Left cardiac atrium (tissue), 4 donors: ENCODE measurements at regions not wholly inside any gene's neighbourhood (a gene's known extent, or its start where the extent isn't known, plus 50 kb on each side); places are given as distances from the start of the nearest gene placed in this dataset.

Experiments used
- ATAC-seq, 2 donors: fragments of 200-7000 bp; cut with Tn5 transposase; one replicate each; pipeline ENCODE4 v1.9.1; 2020; ENCODE audit warnings: mild to moderate bottlenecking in 2 of 2, moderate library complexity in 2 of 2
- DNase-seq: peaks from one replicate; pipeline ENCODE4 v3.0.0-alpha.2; 2020
- intact Hi-C, 2 donors: fragments of 100-400 bp; cut with DNase I; formaldehyde crosslinking; loops; one replicate each; pipeline versions ENCODE4 v1.14.1 to v1.15.1; 2022 to 2023
- donor health status: DM: no; HTN: yes; CAD: no.
- donor health status: DM: no; HTN: yes; CAD: no; lungs with severe emphysema.
- donor health status: DM: yes; HTN: yes; CAD: no.
- donor health status: Dilated cardiomyopathy.

DNA sequence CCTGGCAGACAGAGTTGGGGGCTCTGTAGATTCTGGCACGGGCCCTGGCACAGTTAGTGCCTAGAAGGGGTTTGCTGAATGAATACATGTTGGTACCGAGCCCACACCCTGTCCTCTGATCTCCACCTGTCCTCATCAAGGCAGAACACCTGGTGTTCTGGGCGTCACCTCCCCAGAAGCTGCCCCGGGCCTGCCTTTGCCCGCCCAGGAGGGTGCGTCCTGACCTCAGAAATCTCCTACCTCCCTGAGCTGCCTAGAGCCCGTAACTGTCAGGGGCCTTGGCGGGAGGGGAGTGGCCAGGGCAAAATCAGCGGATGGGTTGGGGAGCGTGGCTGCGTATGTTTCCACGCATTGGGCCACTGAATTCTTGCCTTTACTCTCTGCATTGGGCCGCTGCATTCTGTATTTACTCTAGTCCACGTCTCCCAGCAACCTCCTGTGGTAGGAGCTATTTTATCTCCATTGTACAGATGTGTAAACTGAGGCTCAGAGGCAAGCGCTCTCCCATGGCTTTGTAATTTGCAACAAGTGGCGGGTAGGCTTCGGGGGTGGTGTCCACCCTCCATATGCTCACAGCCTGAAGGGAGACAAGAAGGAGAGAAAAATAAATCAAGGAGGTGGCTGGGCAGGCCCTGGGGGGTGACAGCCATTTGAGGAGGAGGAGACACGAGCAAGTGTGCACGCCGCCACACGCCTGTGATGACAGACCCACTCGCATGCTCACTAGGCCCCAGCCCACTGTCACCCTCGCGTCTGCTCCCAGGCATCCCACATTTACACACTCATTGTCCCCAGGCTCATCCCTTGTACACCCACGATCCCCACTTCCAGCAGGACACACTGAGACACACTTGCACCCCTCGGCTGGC is 95.7 kb upstream of the WNT4 start:
- ATAC-seq (no peak), DNase-seq (no peak)
- intact Hi-C loops, result no loop called here

DNA sequence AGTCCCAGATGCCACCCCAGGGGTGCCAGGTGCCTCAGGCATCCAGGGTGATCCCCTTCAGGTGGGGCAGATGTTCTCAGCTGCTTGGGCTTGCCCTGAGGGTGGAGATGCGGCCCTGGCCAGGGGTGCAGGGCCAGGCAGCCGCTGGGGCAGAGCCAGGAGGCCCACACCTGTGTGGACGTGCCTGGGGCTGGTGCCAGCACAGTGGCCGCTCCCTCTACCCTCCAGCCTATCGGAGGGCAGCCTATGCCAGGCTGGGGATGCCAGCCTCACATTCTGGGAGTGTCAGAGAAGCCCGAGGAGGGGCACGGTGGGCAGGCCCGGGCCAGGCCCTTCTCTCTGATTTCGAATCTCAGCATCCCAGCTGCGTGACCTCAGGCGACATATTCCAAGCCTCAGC is 96.5 kb upstream of the WNT4 start:
- DNase-seq (no peak), ATAC-seq (no peak)
- intact Hi-C loops, result no loop called here

- intact Hi-C loops, result no loop called here
- DNase-seq (no peak), ATAC-seq (no peak)
Observed at GRCh38 chr1:22241250-22241649, 98.4 kb upstream of the WNT4 start.

DNA sequence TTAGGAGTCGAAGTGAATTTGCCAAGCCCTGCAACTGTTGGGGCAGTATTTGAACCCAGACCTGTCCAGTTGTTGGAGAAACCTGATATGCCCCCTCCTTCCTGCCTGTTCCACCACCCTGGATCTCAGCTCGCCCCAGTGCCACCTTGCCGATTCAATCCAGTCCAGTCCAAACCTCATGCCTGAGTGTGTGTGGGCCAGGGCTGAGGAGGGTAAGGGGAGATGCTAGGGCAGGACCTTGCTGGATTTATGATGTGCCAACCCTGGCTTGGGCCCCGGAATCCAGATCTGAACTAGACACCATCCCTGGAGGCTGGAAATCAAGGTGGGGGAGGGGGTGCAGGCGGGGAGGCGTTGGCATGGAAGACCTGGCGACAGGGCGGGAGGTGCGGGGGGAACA is 98.9 kb upstream of the WNT4 start:
- intact Hi-C loops, result no loop called here
- no peak for ATAC-seq
- DNase-seq, result no peak

- no peak for DNase-seq
- intact Hi-C loops, result no loop called here
- no peak for ATAC-seq
Observed at GRCh38 chr1:22245100-22245650, 102.3 kb upstream of the WNT4 start.

GRCh38 chr1:22245726-22246125 is 102.8 kb upstream of the WNT4 start:
- DNase-seq (no peak), ATAC-seq (no peak)
- intact Hi-C loops, result no loop called here

- ATAC-seq, result no peak
- intact Hi-C loops, result no loop called here
- DNase-seq, result no peak
Observed at GRCh38 chr1:22246755-22247480, 104.0 kb upstream of the WNT4 start.

DNA sequence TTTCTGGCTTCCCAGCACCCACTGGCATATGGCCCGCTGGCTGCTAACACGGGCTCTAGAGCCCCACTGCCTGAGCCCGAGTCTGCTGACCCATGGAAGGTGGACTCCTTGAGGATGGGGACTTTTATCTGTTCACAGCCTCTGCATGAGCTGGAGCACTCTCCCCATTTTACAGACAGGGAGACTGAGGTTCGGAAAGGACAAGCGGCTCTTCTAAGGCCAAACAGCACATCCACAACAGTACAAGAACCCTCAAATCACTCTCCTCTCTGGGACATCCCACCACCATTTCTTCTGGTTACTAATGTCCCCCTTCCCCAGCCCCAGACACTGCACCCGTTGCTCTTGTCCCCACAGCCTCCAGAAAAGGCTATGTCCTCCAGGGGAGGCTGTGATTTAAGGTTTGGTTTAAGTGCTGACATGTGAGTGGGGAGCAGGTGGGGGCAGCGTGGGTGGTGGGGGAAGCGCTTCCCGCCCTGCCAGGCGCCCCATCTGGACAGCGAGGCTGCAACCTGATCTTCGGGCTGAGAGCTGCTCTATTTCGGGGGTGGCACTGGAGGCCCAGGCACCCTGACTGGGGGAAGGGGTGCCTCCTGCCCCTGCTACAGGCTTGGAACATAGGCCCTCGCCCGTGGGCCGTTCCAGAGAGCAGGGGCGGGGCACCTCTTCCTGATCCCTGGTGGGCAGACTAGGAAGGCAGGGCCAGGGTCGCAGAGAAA is 104.8 kb upstream of the WNT4 start:
- ATAC-seq, result no peak
- DNase-seq, result no peak
- intact Hi-C loops, result no loop called here

DNA sequence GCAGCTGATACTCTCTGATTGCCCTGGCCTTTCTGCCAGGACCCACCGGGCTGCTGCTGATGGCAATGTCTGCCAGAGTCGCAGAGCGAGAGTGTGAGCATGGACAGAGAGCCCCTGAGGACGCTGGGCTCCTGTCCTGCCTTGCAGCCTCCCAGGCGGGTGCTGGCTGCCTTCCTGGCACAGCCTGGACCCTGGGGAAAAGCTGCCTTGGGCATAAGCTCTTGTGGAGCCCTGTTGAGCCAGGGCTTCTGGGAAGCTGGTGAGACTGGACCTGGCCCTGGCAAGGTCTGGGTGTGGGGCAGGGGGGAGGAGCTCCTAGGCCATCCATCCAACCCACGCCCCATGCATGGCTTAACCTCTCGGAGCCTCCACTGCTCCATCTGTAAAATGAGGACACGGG is 105.8 kb upstream of the WNT4 start:
- intact Hi-C loops, result no loop called here
- no peak for DNase-seq
- peak in 1 of 2 donors; percentile 57 for ATAC-seq

DNA sequence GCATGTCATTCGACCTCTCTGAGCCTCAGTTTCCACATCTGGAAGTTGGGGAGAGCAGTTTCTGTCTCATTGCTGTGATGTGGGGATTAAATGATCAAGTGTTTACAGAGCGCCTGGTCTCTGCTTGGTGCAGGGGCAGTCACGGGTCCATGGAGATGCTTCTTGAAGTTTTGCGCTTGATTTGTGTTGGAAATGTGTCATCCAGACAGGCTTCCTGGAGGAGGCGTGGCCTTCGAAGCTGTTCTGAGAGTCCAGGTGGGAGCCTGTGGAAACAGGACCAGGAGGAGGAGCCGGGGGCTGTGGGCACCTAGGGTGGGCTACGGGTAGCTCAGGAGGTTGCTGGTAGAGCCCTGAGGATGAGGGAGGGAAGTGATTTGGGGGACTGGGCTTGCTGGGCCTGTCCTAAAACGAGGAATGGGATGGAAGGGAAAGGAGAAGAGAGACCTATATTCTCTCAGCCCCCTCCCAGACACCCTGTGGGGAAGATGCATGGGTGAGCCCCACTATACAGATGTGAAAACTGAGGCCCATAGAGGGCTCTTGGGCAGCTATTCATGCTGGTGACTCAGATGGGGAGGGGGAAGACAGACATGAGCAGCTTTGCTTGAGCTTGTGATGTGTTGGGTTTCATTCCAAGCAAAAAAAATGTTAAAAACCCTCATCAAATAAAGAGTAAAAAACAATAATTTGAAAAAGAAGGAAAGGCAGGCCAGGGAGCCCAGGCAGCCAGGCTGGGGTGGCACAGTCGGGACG is 107.2 kb upstream of the WNT4 start:
- intact Hi-C loops, result no loop called here
- ATAC-seq (no peak), DNase-seq (no peak)

GRCh38 chr1:22250724-22251123 is 107.8 kb upstream of the WNT4 start:
- intact Hi-C loops, result no loop called here
- ATAC-seq (no peak), DNase-seq (no peak)

- ATAC-seq, result no peak
- intact Hi-C loops, result no loop called here
- DNase-seq, result no peak
Observed at GRCh38 chr1:22252251-22252650, 109.4 kb upstream of the WNT4 start.

DNA sequence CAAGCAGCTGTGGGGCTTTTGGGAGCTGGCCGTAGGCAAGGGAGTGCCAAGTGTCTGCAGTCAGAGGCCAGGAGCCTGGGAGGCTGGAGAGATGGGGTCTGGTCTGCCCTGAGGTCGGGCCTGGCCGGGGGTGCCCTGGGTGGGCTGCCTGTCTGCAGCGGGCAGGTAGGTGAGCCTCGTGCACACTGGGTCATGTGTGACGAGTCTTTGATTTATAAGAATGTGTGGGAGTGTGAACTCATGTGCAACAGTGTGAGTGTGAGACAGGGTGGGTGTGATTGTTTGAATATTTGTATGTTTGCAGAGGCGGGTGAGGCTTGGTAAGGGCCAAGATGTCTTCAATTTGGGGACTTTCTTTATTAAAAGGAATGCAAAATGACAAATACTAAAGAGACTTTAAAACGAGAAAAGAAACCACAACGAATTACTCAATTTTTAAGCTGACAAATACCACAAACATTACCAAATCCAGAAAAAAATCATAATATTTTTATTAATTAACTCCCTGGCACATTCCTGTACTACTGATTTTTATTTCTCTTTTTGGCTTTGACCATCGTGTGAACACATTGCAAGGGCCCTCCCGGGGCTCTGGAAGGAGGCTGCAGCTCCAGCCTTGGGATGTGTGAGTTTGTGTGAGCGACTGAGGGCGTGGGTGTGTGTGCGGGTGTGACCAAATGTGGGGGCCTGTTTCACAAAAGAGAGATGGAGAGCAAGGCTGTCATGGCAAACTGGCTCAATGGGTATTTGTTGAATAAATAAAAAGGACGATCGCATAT is 110.3 kb upstream of the WNT4 start:
- intact Hi-C loops, result no loop called here
- DNase-seq, result no peak
- ATAC-seq, result no peak

GRCh38 chr1:22254756-22255155 is 111.9 kb upstream of the WNT4 start:
- DNase-seq, result no peak
- intact Hi-C loops, result no loop called here
- ATAC-seq, result no peak

DNA sequence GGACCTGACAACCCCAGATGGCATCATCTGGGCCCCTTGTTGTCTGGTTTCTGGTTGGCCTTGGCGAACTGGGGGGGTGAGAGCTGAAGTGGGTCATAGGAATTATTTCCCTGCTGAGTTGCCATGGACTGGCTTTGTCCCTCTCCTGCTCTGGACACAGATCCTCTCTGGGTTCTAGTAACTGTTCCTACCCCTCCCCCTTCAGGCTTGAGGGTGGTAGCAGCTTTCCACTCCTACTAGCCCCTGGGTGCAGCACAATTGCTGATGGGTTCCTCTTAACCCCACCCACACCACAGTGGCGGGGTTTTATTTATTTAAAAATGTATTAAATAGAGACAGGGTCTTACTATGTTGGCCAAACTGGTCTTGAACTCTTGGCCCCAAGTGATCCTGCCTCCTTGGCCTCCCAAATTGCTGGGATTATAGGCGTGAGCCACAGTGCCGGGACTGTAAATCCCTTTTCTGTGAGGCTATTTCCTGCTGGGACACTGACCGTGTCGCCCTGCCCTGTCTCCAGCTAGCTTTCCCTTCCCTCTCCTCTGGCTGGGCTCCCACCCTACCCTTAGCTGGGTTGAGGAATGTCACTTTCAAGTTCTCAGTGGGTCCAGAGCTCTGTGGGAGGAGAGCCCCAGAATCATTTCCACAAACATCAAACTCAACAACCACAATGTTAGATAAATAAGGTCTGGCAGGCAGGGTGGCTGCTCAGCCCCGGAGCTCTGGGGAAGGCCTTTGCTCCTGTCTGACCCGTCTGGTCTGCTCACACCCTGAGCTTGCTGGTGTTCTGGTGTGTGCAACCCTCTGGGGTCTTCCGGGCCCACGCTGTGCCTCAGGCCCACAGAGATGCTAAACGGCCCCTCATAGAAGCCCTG is 112.7 kb upstream of the WNT4 start:
- intact Hi-C loops, result no loop called here
- DNase-seq, result no peak
- no peak for ATAC-seq

DNA sequence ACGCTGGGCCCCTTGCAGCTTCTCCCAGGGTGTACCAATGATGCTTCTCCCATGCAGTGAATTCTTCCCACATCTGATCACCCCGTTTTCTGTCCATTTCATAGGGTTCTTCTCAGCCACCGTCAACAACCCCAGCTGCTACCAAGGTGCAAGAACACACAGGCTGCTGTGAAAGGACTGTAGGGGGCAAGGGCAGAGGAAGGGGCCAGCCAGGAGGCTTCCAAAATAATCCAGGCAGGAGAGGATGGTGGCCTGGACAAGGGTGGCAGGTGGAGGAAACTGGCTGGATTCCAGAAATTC is 113.3 kb upstream of the WNT4 start:
- intact Hi-C loops, result no loop called here
- no peak for ATAC-seq

GRCh38 chr1:22257290-22258275 is 114.7 kb upstream of the WNT4 start:
- DNase-seq (no peak), ATAC-seq (no peak)
- intact Hi-C loops, result no loop called here

More for the DNA sequence above, 113.3 kb upstream of the WNT4 start:
- DNase-seq, result no peak
